K562 (cell line): ENCODE measurements at regions not wholly inside any gene's neighbourhood (a gene's known extent, or its start where the extent isn't known, plus 50 kb on each side); places are given as distances from the start of the nearest gene placed in this dataset.

Experiments
- CEBPZ ChIP-seq: fragments of 150-350 bp; IDR thresholded peaks from 2 replicates; pipeline ENCODE4 v1.6.1; 2014; ENCODE audit warnings: low read depth, mild to moderate bottlenecking, low read length, borderline replicate concordance
- GTF2E2 ChIP-seq: fragments of 200-800 bp; sonication (Bioruptor generic); IDR thresholded peaks from 2 replicates; pipeline ENCODE4 v1.6.1; 2016; ENCODE audit warnings: missing genetic modification characterization, missing compliant biosample characterization
- PREB ChIP-seq: sonication (generic); formaldehyde crosslinking; IDR thresholded peaks from 2 replicates; pipeline ENCODE4 v1.8.1; 2023; ENCODE audit warnings: mild to moderate bottlenecking, missing genetic modification reagents
- SRSF7 ChIP-seq: fragments of 200-400 bp; formaldehyde crosslinking; optimal IDR thresholded peaks from 2 replicates; pipeline ENCODE3; 2017; ENCODE audit warnings: mild to moderate bottlenecking, low read depth, low read length

- TF ChIP-seq GTF2E2 (tag) (no peak), SRSF7 (no peak), CEBPZ (no peak), PREB (CRISPR knock-in tag) (no peak)
Measured at GRCh38 chr7:155168597-155169480, 98.7 kb downstream of the HTR5A start (continued).
